HG03097 (cell line): ENCODE measurements at regions not wholly inside any gene's neighbourhood (a gene's known extent, or its start where the extent isn't known, plus 50 kb on each side); places are given as distances from the start of the nearest gene placed in this dataset.
"Not testable (repeated sequence)": the region's sequence is repeated elsewhere in the genome, so short reads cannot be mapped to it uniquely, and the experiment has no call there.

Experiments used
- ATAC-seq: cut with Tn5 transposase; IDR thresholded peaks from one replicate; pipeline ENCODE4 v1.9.1; 2021; ENCODE audit not compliant: unreplicated experiment, low FRiP score

GRCh38 chr5:89342106-89342876, 459.3 kb upstream of the MEF2C start:
- ATAC-seq, result no peak

- no peak for ATAC-seq
These were observed 456.0 kb upstream of the MEF2C start for GRCh38 chr5:89338935-89339334.

- no peak for ATAC-seq
These were observed 453.1 kb upstream of the MEF2C start for GRCh38 chr5:89336111-89336510.

- no peak for ATAC-seq
These were observed 447.2 kb upstream of the MEF2C start for GRCh38 chr5:89330140-89330539.

GRCh38 chr5:89327608-89328007, 444.6 kb upstream of the MEF2C start:
- ATAC-seq, result no peak

- ATAC-seq, result no peak
These were observed 442.0 kb upstream of the MEF2C start for GRCh38 chr5:89324990-89325389.

- no peak for ATAC-seq
These were observed 437.7 kb upstream of the MEF2C start for GRCh38 chr5:89320421-89321277.

GRCh38 chr5:89317838-89318237, 434.9 kb upstream of the MEF2C start:
- ATAC-seq, result not testable (repeated sequence)

- ATAC-seq, result no peak
These were observed 432.5 kb upstream of the MEF2C start for GRCh38 chr5:89315286-89316100.

GRCh38 chr5:89313804-89314588, 431.0 kb upstream of the MEF2C start:
- ATAC-seq, result peak; percentile 92

GRCh38 chr5:89313044-89313443, 430.1 kb upstream of the MEF2C start:
- no peak for ATAC-seq

- no peak for ATAC-seq
These were observed 426.3 kb upstream of the MEF2C start for GRCh38 chr5:89309268-89309667.

GRCh38 chr5:89308606-89309040, 425.6 kb upstream of the MEF2C start:
- peak; percentile 86 for ATAC-seq

GRCh38 chr5:89307972-89308371, 425.0 kb upstream of the MEF2C start:
- no peak for ATAC-seq

GRCh38 chr5:89307141-89307540, 424.2 kb upstream of the MEF2C start:
- ATAC-seq, result not testable (repeated sequence)

- peak; percentile 65 for ATAC-seq
These were observed 420.1 kb upstream of the MEF2C start for GRCh38 chr5:89303033-89303480.

GRCh38 chr5:89302102-89302891, 419.3 kb upstream of the MEF2C start:
- peak; percentile 21 for ATAC-seq

- peak; percentile 50 for ATAC-seq
These were observed 418.5 kb upstream of the MEF2C start for GRCh38 chr5:89301321-89302025.
